DND-41 (cell line): ENCODE measurements at regions not wholly inside any gene's neighbourhood (a gene's known extent, or its start where the extent isn't known, plus 50 kb on each side); places are given as distances from the start of the nearest gene placed in this dataset.

Source experiments
- EZH2 ChIP-seq: IDR thresholded peaks from 3 replicates; pipeline ENCODE4 v1.6.1; 2012; ENCODE audit warnings: borderline replicate concordance, low read depth, mild to moderate bottlenecking, moderate library complexity, low read length, inconsistent platforms; ENCODE audit not compliant: severe bottlenecking
- TF ChIP-seq, protein P1 (sequence below): IDR thresholded peaks from 2 replicates; pipeline ENCODE4 v1.5.1; 2012; ENCODE audit warnings: borderline replicate concordance, low read length, moderate library complexity, mild to moderate bottlenecking; ENCODE audit not compliant: poor library complexity, severe bottlenecking; ENCODE audit errors: extremely low read depth

GRCh38 chr3:72678867-72679266 lies 169.4 kb downstream of the SHQ1 start:
- TF ChIP-seq, protein P1, sequence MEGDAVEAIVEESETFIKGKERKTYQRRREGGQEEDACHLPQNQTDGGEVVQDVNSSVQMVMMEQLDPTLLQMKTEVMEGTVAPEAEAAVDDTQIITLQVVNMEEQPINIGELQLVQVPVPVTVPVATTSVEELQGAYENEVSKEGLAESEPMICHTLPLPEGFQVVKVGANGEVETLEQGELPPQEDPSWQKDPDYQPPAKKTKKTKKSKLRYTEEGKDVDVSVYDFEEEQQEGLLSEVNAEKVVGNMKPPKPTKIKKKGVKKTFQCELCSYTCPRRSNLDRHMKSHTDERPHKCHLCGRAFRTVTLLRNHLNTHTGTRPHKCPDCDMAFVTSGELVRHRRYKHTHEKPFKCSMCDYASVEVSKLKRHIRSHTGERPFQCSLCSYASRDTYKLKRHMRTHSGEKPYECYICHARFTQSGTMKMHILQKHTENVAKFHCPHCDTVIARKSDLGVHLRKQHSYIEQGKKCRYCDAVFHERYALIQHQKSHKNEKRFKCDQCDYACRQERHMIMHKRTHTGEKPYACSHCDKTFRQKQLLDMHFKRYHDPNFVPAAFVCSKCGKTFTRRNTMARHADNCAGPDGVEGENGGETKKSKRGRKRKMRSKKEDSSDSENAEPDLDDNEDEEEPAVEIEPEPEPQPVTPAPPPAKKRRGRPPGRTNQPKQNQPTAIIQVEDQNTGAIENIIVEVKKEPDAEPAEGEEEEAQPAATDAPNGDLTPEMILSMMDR: no peak
- TF ChIP-seq EZH2: no peak
